ENCODE measurements at regions not wholly inside any gene's neighbourhood (a gene's known extent, or its start where the extent isn't known, plus 50 kb on each side); places are given as distances from the start of the nearest gene placed in this dataset.

GRCh38 chr4:123755655-123756054 is 359.1 kb downstream of the SPRY1 start:
- Mint-ChIP-seq H3K27me3 (ENCODE audit: low read depth) (no peaks in the 10 kb centered on the region), H3K36me3 (0 out of 2 replicates have a peak, but pooled peaks cover 3% of the 10 kb centered on the region), H3K4me3 (no peak overlapping the region), H3K27ac (no peak overlapping the region), H3K9me3 (peaks cover 13% of the 10 kb centered on the region), H3K4me1 (peaks cover 13% of the 10 kb centered on the region)
- ChIA-PET POLR2A (no interaction called here), CTCF (interaction anchor here (1.2 kb wide), 1 partner anchor 17 kb away, joined by 4 read pairs; no protein-coding TSS in a partner anchor)
- ATAC-seq (peak; percentile 30), DNase-seq (ENCODE audit: low spot score) (no peak)
- TF ChIP-seq PREB (CRISPR knock-in tag; IDR thresholded peaks at IDR 0.05; ENCODE audit: borderline replicate concordance): no peak
- TF ChIP-seq SMAD4 (CRISPR knock-in tag; IDR thresholded peaks at IDR 0.05): no peak
- no peak for TF ChIP-seq HMGA2 (CRISPR knock-in tag; IDR thresholded peaks at IDR 0.05)
- TF ChIP-seq ATF6 (CRISPR knock-in tag; IDR thresholded peaks at IDR 0.05): no peak
- no peak for TF ChIP-seq TP53 (CRISPR knock-in tag; IDR thresholded peaks at IDR 0.05)
- no peak for TF ChIP-seq RELA (CRISPR knock-in tag; IDR thresholded peaks at IDR 0.05; ENCODE audit: borderline replicate concordance)
- no peak for TF ChIP-seq RORB (CRISPR knock-in tag; IDR thresholded peaks at IDR 0.05)
- TF ChIP-seq AR (CRISPR knock-in tag; IDR thresholded peaks at IDR 0.05): no peak
- no peak for TF ChIP-seq SOX15 (CRISPR knock-in tag; IDR thresholded peaks at IDR 0.05)
- no peak for TF ChIP-seq SP1 (CRISPR knock-in tag; conservative IDR thresholded peaks at IDR 0.05)
- no peak for TF ChIP-seq USF2 (CRISPR knock-in tag; IDR thresholded peaks at IDR 0.05)
- no peak for TF ChIP-seq NR3C1 (CRISPR knock-in tag; conservative IDR thresholded peaks at IDR 0.05; ENCODE audit: low read depth)
- TF ChIP-seq NFYB (CRISPR knock-in tag; conservative IDR thresholded peaks at IDR 0.05; ENCODE audit: low read depth): no peak
- no peak for TF ChIP-seq ZNF425 (CRISPR knock-in tag; conservative IDR thresholded peaks at IDR 0.05)

- ATAC-seq (no peak), DNase-seq (ENCODE audit: low spot score) (no peak)
- peaks cover 30% of the 10 kb centered on the region for H3K9me3 Mint-ChIP-seq
- H3K27me3 Mint-ChIP-seq (ENCODE audit: low read depth): no peaks in the 10 kb centered on the region
- ChIA-PET CTCF (no interaction called here), POLR2A (no interaction called here)
- peaks cover 2% of the 10 kb centered on the region; the same call in 1 of the 2 replicates for H3K36me3 Mint-ChIP-seq
- peaks cover 6% of the 10 kb centered on the region for H3K4me1 Mint-ChIP-seq
- H3K4me3 Mint-ChIP-seq: no peak overlapping the region
- TF ChIP-seq ZNF396 (CRISPR knock-in tag; IDR thresholded peaks at IDR 0.05; ENCODE audit: borderline replicate concordance) (no peak), GRHL2 (CRISPR knock-in tag; IDR thresholded peaks at IDR 0.05; ENCODE audit: insufficient replicate concordance, severe bottlenecking) (no peak)
- no peak overlapping the region for H3K27ac Mint-ChIP-seq
These were observed 371.2 kb downstream of the SPRY1 start for GRCh38 chr4:123767806-123768205.

All from WTC11 (cell line).